ENCODE measurements at regions not wholly inside any gene's neighbourhood (a gene's known extent, or its start where the extent isn't known, plus 50 kb on each side); places are given as distances from the start of the nearest gene placed in this dataset.

- Histone ChIP-seq H3K27ac (ENCODE audit: low read depth in 1 of 2, low read length in 2 of 2) (no peak overlapping the region), H3K9me3 (ENCODE audit: control insufficient read depth in 4 of 4, low read length in 3 of 4) (peaks cover 0 to 5% (median 0%) of the 10 kb centered on the region in 4 donors), H3K9ac (ENCODE audit: low read depth in 1 of 2, low read length in 2 of 2) (no peak overlapping the region), H3K4me3 (ENCODE audit: low read depth in 1 of 3, low read length in 3 of 3) (no peak overlapping the region), H3K36me3 (ENCODE audit: control insufficient read depth in 4 of 4, insufficient read depth in 3 of 4, low read depth in 1 of 4, low read length in 3 of 4) (no peaks in the 10 kb centered on the region), H3K27me3 (ENCODE audit: control insufficient read depth in 4 of 4, insufficient read depth in 4 of 4, low read length in 3 of 4) (no peaks in the 10 kb centered on the region), H3K4me1 (ENCODE audit: control insufficient read depth in 4 of 4, insufficient read depth in 4 of 4, low read length in 3 of 4) (no peaks in the 10 kb centered on the region)
- DNase-seq (ENCODE audit: low spot score): no peak
- TF ChIP-seq HNF4A (conservative IDR thresholded peaks at IDR 0.05) (no peak), ZBTB33 (IDR thresholded peaks at IDR 0.05) (no peak), YY1 (IDR thresholded peaks at IDR 0.05) (no peak)
- WGBS: 62% methylated on average over 3 of the region's 3 CpGs
These were observed 118.9 kb upstream of the FSTL5 start for GRCh38 chr4:162282684-162283083.

GRCh38 chr4:162274354-162274753 lies 110.6 kb upstream of the FSTL5 start:
- no peaks in the 10 kb centered on the region for H3K36me3 ChIP-seq (ENCODE audit: control insufficient read depth in 4 of 4, insufficient read depth in 3 of 4, low read depth in 1 of 4, low read length in 3 of 4)
- DNase-seq (ENCODE audit: low spot score): no peak
- TF ChIP-seq EGR1 (IDR thresholded peaks at IDR 0.05; ENCODE audit: low read depth in 2 of 2): no peak
- H3K27me3 ChIP-seq (ENCODE audit: control insufficient read depth in 4 of 4, insufficient read depth in 4 of 4, low read length in 3 of 4): no peaks in the 10 kb centered on the region
- H3K4me1 ChIP-seq (ENCODE audit: control insufficient read depth in 4 of 4, insufficient read depth in 4 of 4, low read length in 3 of 4): no peaks in the 10 kb centered on the region
- H3K27ac ChIP-seq (ENCODE audit: low read depth in 1 of 2, low read length in 2 of 2): no peak overlapping the region
- no peak overlapping the region for H3K9ac ChIP-seq (ENCODE audit: low read depth in 1 of 2, low read length in 2 of 2)
- WGBS: 53% methylated on average over 1 of the region's 1 CpG
- H3K4me3 ChIP-seq (ENCODE audit: low read depth in 1 of 3, low read length in 3 of 3): no peak overlapping the region
- H3K9me3 ChIP-seq (ENCODE audit: control insufficient read depth in 4 of 4, low read length in 3 of 4): no peaks in the 10 kb centered on the region

- TF ChIP-seq JUND (IDR thresholded peaks at IDR 0.05) (no peak), TAF1 (conservative IDR thresholded peaks at IDR 0.05) (no peak), GABPA (IDR thresholded peaks at IDR 0.05 in 1 of 2, conservative IDR thresholded peaks at IDR 0.05 in 1 of 2) (no peak), HNF4G (IDR thresholded peaks at IDR 0.05) (no peak), MAX (IDR thresholded peaks at IDR 0.05) (no peak), FOXA1 (IDR thresholded peaks at IDR 0.05) (no peak), ZBTB33 (IDR thresholded peaks at IDR 0.05) (no peak), SP1 (IDR thresholded peaks at IDR 0.05) (no peak), HNF4A (conservative IDR thresholded peaks at IDR 0.05) (no peak), ATF3 (IDR thresholded peaks at IDR 0.05) (no peak), RAD21 (IDR thresholded peaks at IDR 0.05) (no peak), YY1 (IDR thresholded peaks at IDR 0.05) (no peak)
- TF ChIP-seq, protein P1, sequence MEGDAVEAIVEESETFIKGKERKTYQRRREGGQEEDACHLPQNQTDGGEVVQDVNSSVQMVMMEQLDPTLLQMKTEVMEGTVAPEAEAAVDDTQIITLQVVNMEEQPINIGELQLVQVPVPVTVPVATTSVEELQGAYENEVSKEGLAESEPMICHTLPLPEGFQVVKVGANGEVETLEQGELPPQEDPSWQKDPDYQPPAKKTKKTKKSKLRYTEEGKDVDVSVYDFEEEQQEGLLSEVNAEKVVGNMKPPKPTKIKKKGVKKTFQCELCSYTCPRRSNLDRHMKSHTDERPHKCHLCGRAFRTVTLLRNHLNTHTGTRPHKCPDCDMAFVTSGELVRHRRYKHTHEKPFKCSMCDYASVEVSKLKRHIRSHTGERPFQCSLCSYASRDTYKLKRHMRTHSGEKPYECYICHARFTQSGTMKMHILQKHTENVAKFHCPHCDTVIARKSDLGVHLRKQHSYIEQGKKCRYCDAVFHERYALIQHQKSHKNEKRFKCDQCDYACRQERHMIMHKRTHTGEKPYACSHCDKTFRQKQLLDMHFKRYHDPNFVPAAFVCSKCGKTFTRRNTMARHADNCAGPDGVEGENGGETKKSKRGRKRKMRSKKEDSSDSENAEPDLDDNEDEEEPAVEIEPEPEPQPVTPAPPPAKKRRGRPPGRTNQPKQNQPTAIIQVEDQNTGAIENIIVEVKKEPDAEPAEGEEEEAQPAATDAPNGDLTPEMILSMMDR (IDR thresholded peaks at IDR 0.05; ENCODE audit: low read depth, low read length, missing input control): no peak
- TF ChIP-seq, protein P2, sequence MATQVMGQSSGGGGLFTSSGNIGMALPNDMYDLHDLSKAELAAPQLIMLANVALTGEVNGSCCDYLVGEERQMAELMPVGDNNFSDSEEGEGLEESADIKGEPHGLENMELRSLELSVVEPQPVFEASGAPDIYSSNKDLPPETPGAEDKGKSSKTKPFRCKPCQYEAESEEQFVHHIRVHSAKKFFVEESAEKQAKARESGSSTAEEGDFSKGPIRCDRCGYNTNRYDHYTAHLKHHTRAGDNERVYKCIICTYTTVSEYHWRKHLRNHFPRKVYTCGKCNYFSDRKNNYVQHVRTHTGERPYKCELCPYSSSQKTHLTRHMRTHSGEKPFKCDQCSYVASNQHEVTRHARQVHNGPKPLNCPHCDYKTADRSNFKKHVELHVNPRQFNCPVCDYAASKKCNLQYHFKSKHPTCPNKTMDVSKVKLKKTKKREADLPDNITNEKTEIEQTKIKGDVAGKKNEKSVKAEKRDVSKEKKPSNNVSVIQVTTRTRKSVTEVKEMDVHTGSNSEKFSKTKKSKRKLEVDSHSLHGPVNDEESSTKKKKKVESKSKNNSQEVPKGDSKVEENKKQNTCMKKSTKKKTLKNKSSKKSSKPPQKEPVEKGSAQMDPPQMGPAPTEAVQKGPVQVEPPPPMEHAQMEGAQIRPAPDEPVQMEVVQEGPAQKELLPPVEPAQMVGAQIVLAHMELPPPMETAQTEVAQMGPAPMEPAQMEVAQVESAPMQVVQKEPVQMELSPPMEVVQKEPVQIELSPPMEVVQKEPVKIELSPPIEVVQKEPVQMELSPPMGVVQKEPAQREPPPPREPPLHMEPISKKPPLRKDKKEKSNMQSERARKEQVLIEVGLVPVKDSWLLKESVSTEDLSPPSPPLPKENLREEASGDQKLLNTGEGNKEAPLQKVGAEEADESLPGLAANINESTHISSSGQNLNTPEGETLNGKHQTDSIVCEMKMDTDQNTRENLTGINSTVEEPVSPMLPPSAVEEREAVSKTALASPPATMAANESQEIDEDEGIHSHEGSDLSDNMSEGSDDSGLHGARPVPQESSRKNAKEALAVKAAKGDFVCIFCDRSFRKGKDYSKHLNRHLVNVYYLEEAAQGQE (IDR thresholded peaks at IDR 0.05): no peak
These were observed 108.4 kb upstream of the FSTL5 start for GRCh38 chr4:162272215-162272614.

More at GRCh38 chr4:162272215-162272614, 108.4 kb upstream of the FSTL5 start:
- Histone ChIP-seq H3K27me3 (ENCODE audit: control insufficient read depth in 4 of 4, insufficient read depth in 4 of 4, low read length in 3 of 4) (no peaks in the 10 kb centered on the region), H3K9me3 (ENCODE audit: control insufficient read depth in 4 of 4, low read length in 3 of 4) (no peaks in the 10 kb centered on the region), H3K4me1 (ENCODE audit: control insufficient read depth in 4 of 4, insufficient read depth in 4 of 4, low read length in 3 of 4) (no peaks in the 10 kb centered on the region), H3K36me3 (ENCODE audit: control insufficient read depth in 4 of 4, insufficient read depth in 3 of 4, low read depth in 1 of 4, low read length in 3 of 4) (no peaks in the 10 kb centered on the region), H3K27ac (ENCODE audit: low read depth in 1 of 2, low read length in 2 of 2) (no peak overlapping the region), H3K9ac (ENCODE audit: low read depth in 1 of 2, low read length in 2 of 2) (no peak overlapping the region), H3K4me3 (ENCODE audit: low read depth in 1 of 3, low read length in 3 of 3) (no peak overlapping the region)
- no peak for DNase-seq (ENCODE audit: low spot score)
- WGBS: 89% methylated on average over 2 of the region's 2 CpGs

All from liver (tissue), 8 donors.